GM23338 (cell line): ENCODE measurements at regions not wholly inside any gene's neighbourhood (a gene's known extent, or its start where the extent isn't known, plus 50 kb on each side); places are given as distances from the start of the nearest gene placed in this dataset.

Experiments used
- ATAC-seq: fragments of 200-7000 bp; cut with Tn5 transposase; 3 replicates; pipeline ENCODE4 v1.9.1; 2020
- DNase-seq: peaks from one replicate; pipeline ENCODE4 v3.0.0-alpha.2; 2015; ENCODE audit warnings: low spot score
- H2AFZ ChIP-seq: fragments of 200-600 bp; sonication (generic); 2 replicates; pipeline ENCODE4 v1.8.0; 2016; ENCODE audit warnings: antibody characterized with exemption, mild to moderate bottlenecking, moderate library complexity
- H3F3A ChIP-seq: fragments of 200-600 bp; sonication (generic); replicated peaks from 2 replicates; pipeline ENCODE4 v1.8.0; 2017; ENCODE audit warnings: antibody characterized with exemption, mixed run types, low read depth
- H3K27ac ChIP-seq: fragments of 200-600 bp; sonication (generic); 2 replicates; pipeline ENCODE4 v1.6.1; 2016; ENCODE audit warnings: low read depth
- H3K27me3 ChIP-seq: fragments of 200-600 bp; sonication (generic); 2 replicates; pipeline ENCODE4 v1.8.0; 2016; ENCODE audit warnings: mild to moderate bottlenecking, mixed run types, moderate library complexity; ENCODE audit not compliant: insufficient read depth
- H3K36me3 ChIP-seq: fragments of 200-600 bp; sonication (generic); 2 replicates; pipeline ENCODE4 v1.8.0; 2016; ENCODE audit warnings: mild to moderate bottlenecking; ENCODE audit not compliant: insufficient read depth
- H3K4me1 ChIP-seq: fragments of 200-600 bp; sonication (generic); 2 replicates; pipeline ENCODE4 v1.8.0; 2016; ENCODE audit warnings: mild to moderate bottlenecking, moderate library complexity; ENCODE audit not compliant: insufficient read depth
- H3K4me2 ChIP-seq: fragments of 200-600 bp; sonication (generic); 2 replicates; pipeline ENCODE4 v1.7.1; 2017; ENCODE audit warnings: mixed run types
- H3K4me3 ChIP-seq: fragments of 200-600 bp; sonication (generic); 2 replicates; pipeline ENCODE4 v1.6.1; 2016; ENCODE audit warnings: mixed run types
- H3K79me2 ChIP-seq: fragments of 200-600 bp; sonication (generic); replicated peaks from 2 replicates; pipeline ENCODE4 v1.8.0; 2017; ENCODE audit warnings: mild to moderate bottlenecking; ENCODE audit not compliant: insufficient read depth
- H3K9me2 ChIP-seq: fragments of 200-600 bp; sonication (generic); 2 replicates; pipeline ENCODE4 v1.8.0; 2017; ENCODE audit not compliant: insufficient read depth
- H4K20me1 ChIP-seq: fragments of 200-600 bp; sonication (generic); replicated peaks from 2 replicates; pipeline ENCODE4 v1.8.0; 2017; ENCODE audit warnings: mild to moderate bottlenecking; ENCODE audit not compliant: insufficient read depth
- H3K27ac Mint-ChIP-seq: 2 replicates; pipeline ENCODE4 v1.8.0; 2020; ENCODE audit warnings: inconsistent platforms, mild to moderate bottlenecking, moderate library complexity, mixed read lengths
- H3K27me3 Mint-ChIP-seq: 3 replicates; pipeline ENCODE4 v1.8.0; 2022; ENCODE audit warnings: low read depth, mild to moderate bottlenecking, moderate library complexity, mixed read lengths, inconsistent platforms; ENCODE audit not compliant: insufficient read depth, poor library complexity
- H3K36me3 Mint-ChIP-seq: 3 replicates; pipeline ENCODE4 v1.8.0; 2021; ENCODE audit warnings: low read depth, mild to moderate bottlenecking, inconsistent platforms, moderate library complexity, mixed read lengths
- H3K4me1 Mint-ChIP-seq: 3 replicates; pipeline ENCODE4 v1.8.0; 2020; ENCODE audit warnings: mild to moderate bottlenecking, inconsistent platforms, mixed read lengths
- H3K4me3 Mint-ChIP-seq: 3 replicates; pipeline ENCODE4 v1.8.0; 2021; ENCODE audit warnings: moderate library complexity, mild to moderate bottlenecking, inconsistent platforms, mixed read lengths
- H3K9me3 Mint-ChIP-seq: 3 replicates; pipeline ENCODE4 v1.8.0; 2020; ENCODE audit warnings: moderate library complexity, mild to moderate bottlenecking, inconsistent platforms, mixed read lengths
- CREB1 ChIP-seq: fragments of 250-450 bp; sonication (Bioruptor Pico); IDR thresholded peaks from 2 replicates; pipeline ENCODE4 v1.5.0; 2020; ENCODE audit warnings: low read depth, mild to moderate bottlenecking, moderate library complexity
- CTCF ChIP-seq, 2 experiments: fragments of 200-600 bp in 1 of 2; sonication (generic) in 1 of 2; conservative IDR thresholded peaks; 2 replicates each; pipeline versions ENCODE4 v1.5.1 to v1.6.1; 2016 to 2017; ENCODE audit warnings: antibody characterized with exemption in 2 of 2, low read depth in 2 of 2, mild to moderate bottlenecking in 2 of 2, moderate library complexity in 1 of 2
- ETS1 ChIP-seq: IDR thresholded peaks from 2 replicates; pipeline ENCODE4 v1.6.1; 2016; ENCODE audit warnings: antibody characterized with exemption
- EZH2 ChIP-seq: fragments of 200-600 bp; sonication (generic); IDR thresholded peaks from one replicate; pipeline ENCODE4 v1.8.0; 2017; ENCODE audit warnings: antibody characterized with exemption, mild to moderate bottlenecking, low read depth; ENCODE audit not compliant: unreplicated experiment
- EZH2phosphoT487 ChIP-seq: fragments of 200-600 bp; sonication (generic); IDR thresholded peaks from one replicate; pipeline ENCODE4 v1.8.1; 2018; ENCODE audit warnings: antibody characterized with exemption; ENCODE audit not compliant: unreplicated experiment
- JUNB ChIP-seq: IDR thresholded peaks from one replicate; pipeline ENCODE4 v1.6.1; 2016; ENCODE audit warnings: antibody characterized with exemption; ENCODE audit not compliant: unreplicated experiment
- NANOG ChIP-seq: IDR thresholded peaks from 2 replicates; pipeline ENCODE4 v1.6.1; 2016; ENCODE audit warnings: antibody characterized with exemption, borderline replicate concordance
- POLR2AphosphoS5 ChIP-seq: IDR thresholded peaks from 2 replicates; pipeline ENCODE4 v1.6.1; 2016; ENCODE audit warnings: antibody characterized with exemption, low read depth
- REST ChIP-seq: IDR thresholded peaks from one replicate; pipeline ENCODE4 v1.6.1; 2018; ENCODE audit warnings: antibody characterized with exemption; ENCODE audit not compliant: unreplicated experiment
- STAT1 ChIP-seq: IDR thresholded peaks from one replicate; pipeline ENCODE4 v1.6.1; 2016; ENCODE audit warnings: antibody characterized with exemption; ENCODE audit not compliant: unreplicated experiment
- ZNF114 ChIP-seq: fragments of 250-450 bp; sonication (Bioruptor Pico); IDR thresholded peaks from 2 replicates; pipeline ENCODE4 v1.5.0; 2020; ENCODE audit warnings: mild to moderate bottlenecking, moderate library complexity
- ZNF331 ChIP-seq: fragments of 250-450 bp; sonication (Bioruptor Pico); IDR thresholded peaks from 2 replicates; pipeline ENCODE4 v1.5.0; 2020; ENCODE audit warnings: low read depth, mild to moderate bottlenecking, moderate library complexity
- ZNF462 ChIP-seq: fragments of 250-450 bp; sonication (Bioruptor Pico); IDR thresholded peaks from 2 replicates; pipeline ENCODE4 v1.5.0; 2020; ENCODE audit warnings: mild to moderate bottlenecking, moderate library complexity

GRCh38 chr4:66539745-66540144, 869.5 kb upstream of the EPHA5 start:
- no peaks in the 10 kb centered on the region for H3K27me3 ChIP-seq
- H2AFZ ChIP-seq: no peak overlapping the region
- peaks cover 9% of the 10 kb centered on the region; the same call in 1 of the 2 replicates for H3K9me2 ChIP-seq
- TF ChIP-seq REST: no peak
- no peak for TF ChIP-seq ETS1
- TF ChIP-seq CTCF (conservative IDR thresholded peaks at IDR 0.05; ENCODE audit: low read depth in 2 of 2): no peak
- no peak for TF ChIP-seq ZNF331
- no peak for TF ChIP-seq POLR2AphosphoS5
- no peak for TF ChIP-seq CREB1 (CRISPR knock-in tag)
- no peak for TF ChIP-seq NANOG
- TF ChIP-seq ZNF462 (CRISPR knock-in tag): no peak
- no peak for TF ChIP-seq STAT1
- no peak for TF ChIP-seq JUNB
- no peak for TF ChIP-seq EZH2phosphoT487
- TF ChIP-seq ZNF114 (CRISPR knock-in tag): no peak
- no peak for TF ChIP-seq EZH2
- no peaks in the 10 kb centered on the region for H4K20me1 ChIP-seq
- DNase-seq (no peak), ATAC-seq (no peak)
- Mint-ChIP-seq H3K27me3 (no peaks in the 10 kb centered on the region), H3K9me3 (peaks cover 4% of the 10 kb centered on the region), H3K36me3 (peaks cover 7% of the 10 kb centered on the region), H3K27ac (no peak overlapping the region), H3K4me1 (no peaks in the 10 kb centered on the region), H3K4me3 (no peak overlapping the region)
- no peaks in the 10 kb centered on the region for H3K79me2 ChIP-seq
- H3K4me3 ChIP-seq: no peak overlapping the region
- H3K4me2 ChIP-seq: no peak overlapping the region
- H3K27ac ChIP-seq: no peak overlapping the region
- H3K4me1 ChIP-seq: no peaks in the 10 kb centered on the region
- no peaks in the 10 kb centered on the region for H3K36me3 ChIP-seq
- H3F3A ChIP-seq: no peaks in the 10 kb centered on the region
